ENCODE measurements at regions not wholly inside any gene's neighbourhood (a gene's known extent, or its start where the extent isn't known, plus 50 kb on each side); places are given as distances from the start of the nearest gene placed in this dataset.

DNA sequence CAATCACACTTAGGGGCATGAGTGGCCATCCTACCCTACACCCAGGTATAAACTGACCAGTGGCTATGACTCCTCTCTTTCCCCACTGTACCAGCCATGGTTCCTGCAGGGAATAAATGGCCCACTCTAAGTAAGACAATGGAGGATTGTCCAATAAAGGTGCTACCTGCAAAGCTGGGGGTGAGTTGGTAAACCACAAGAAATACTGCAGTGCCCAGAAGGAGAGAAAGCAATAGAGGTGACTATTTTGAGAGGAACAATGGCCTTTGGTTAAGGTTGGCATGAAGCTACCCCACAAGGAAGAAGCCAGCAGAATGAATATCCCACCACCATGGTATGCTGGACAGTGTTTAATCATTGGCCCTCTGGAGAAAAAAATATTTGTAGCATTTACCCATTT lies 233.3 kb upstream of the ECI2 start:
- H3K4me3 ChIP-seq (replicated peaks in 1 of 3; ENCODE audit: insufficient read depth in 1 of 3, low read depth in 1 of 3, low read length in 3 of 3) = no peak overlapping the region
- H3K27ac ChIP-seq (ENCODE audit: insufficient read depth, low read depth, low read length) = no peak overlapping the region
- H3K27me3 ChIP-seq (ENCODE audit: control insufficient read depth in 2 of 2, insufficient read depth in 2 of 2, low read length in 2 of 2) = no peaks in the 10 kb centered on the region
- CTCF ChIA-PET = interaction anchor here (1.7 kb wide), 1 partner anchor 9 kb away, joined by 6 read pairs; no protein-coding TSS in a partner anchor
- H3K9me3 ChIP-seq (replicated peaks; ENCODE audit: control insufficient read depth, insufficient read depth, low read length) = no peaks in the 10 kb centered on the region
- no peaks in the 10 kb centered on the region for H3K79me2 ChIP-seq (ENCODE audit: control insufficient read depth, insufficient read depth, low read length)
- intact Hi-C loops (cut with micrococcal nuclease) (no loop called here), dilution Hi-C loops (cut with MboI; ENCODE audit: extremely low pct_ligation_motif_present, low sequenced_read_pairs) (no loop called here)
- H3K9ac ChIP-seq (replicated peaks; ENCODE audit: extremely low read depth, insufficient read depth, low read length) = no peak overlapping the region
- BruUV-seq (replicated peaks) = no TSS peak
- POLR2A ChIA-PET = no interaction called here
- TF ChIP-seq, protein P1, sequence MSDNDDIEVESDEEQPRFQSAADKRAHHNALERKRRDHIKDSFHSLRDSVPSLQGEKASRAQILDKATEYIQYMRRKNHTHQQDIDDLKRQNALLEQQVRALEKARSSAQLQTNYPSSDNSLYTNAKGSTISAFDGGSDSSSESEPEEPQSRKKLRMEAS (IDR thresholded peaks at IDR 0.05; ENCODE audit: insufficient read depth, insufficient read length) = no peak
- TF ChIP-seq FOS (IDR thresholded peaks at IDR 0.05; ENCODE audit: borderline replicate concordance, insufficient read depth, low read length) (no peak), JUN (IDR thresholded peaks at IDR 0.05; ENCODE audit: borderline replicate concordance, insufficient read depth, insufficient read length, low read depth) (no peak), EZH2 (IDR thresholded peaks at IDR 0.05; ENCODE audit: borderline replicate concordance, low read depth, low read length, severe bottlenecking) (no peak), POLR2A (IDR thresholded peaks at IDR 0.05; ENCODE audit: low read depth, low read length) (no peak), MYC (IDR thresholded peaks at IDR 0.05; ENCODE audit: low read depth, low read length) (no peak), POLR2AphosphoS5 (IDR thresholded peaks at IDR 0.05; ENCODE audit: insufficient read depth, low read depth, low read length) (no peak), GATA2 (IDR thresholded peaks at IDR 0.05; ENCODE audit: insufficient read depth, insufficient read length, low read depth, low read length) (no peak)
- TF ChIP-seq, protein P2, sequence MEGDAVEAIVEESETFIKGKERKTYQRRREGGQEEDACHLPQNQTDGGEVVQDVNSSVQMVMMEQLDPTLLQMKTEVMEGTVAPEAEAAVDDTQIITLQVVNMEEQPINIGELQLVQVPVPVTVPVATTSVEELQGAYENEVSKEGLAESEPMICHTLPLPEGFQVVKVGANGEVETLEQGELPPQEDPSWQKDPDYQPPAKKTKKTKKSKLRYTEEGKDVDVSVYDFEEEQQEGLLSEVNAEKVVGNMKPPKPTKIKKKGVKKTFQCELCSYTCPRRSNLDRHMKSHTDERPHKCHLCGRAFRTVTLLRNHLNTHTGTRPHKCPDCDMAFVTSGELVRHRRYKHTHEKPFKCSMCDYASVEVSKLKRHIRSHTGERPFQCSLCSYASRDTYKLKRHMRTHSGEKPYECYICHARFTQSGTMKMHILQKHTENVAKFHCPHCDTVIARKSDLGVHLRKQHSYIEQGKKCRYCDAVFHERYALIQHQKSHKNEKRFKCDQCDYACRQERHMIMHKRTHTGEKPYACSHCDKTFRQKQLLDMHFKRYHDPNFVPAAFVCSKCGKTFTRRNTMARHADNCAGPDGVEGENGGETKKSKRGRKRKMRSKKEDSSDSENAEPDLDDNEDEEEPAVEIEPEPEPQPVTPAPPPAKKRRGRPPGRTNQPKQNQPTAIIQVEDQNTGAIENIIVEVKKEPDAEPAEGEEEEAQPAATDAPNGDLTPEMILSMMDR (IDR thresholded peaks at IDR 0.05; ENCODE audit: extremely low read depth in 1 of 2, insufficient read depth in 1 of 2, low read depth in 1 of 2, low read length in 2 of 2) = no peak
- H3K9me1 ChIP-seq (replicated peaks; ENCODE audit: control insufficient read depth, extremely low read depth, insufficient read depth, low read length) = no peaks in the 10 kb centered on the region
- no peaks in the 10 kb centered on the region for H3K36me3 ChIP-seq (ENCODE audit: control insufficient read depth in 2 of 2, extremely low read depth in 1 of 2, insufficient read depth in 2 of 2, low read length in 2 of 2)
- DNase-seq (ENCODE audit: low read depth, low spot score) = no peak
- no peak overlapping the region for H2AFZ ChIP-seq (ENCODE audit: low read depth, low read length)
- H3K4me1 ChIP-seq (ENCODE audit: control insufficient read depth, extremely low read depth, insufficient read depth, low read length) = no peaks in the 10 kb centered on the region
- FAIRE-seq = no peak
- no peaks in the 10 kb centered on the region for H4K20me1 ChIP-seq (replicated peaks; ENCODE audit: control insufficient read depth, extremely low read depth, insufficient read depth, low read length)
- no peak overlapping the region for H3K4me2 ChIP-seq (ENCODE audit: insufficient read depth, low read length)
